ENCODE measurements at regions not wholly inside any gene's neighbourhood (a gene's known extent, or its start where the extent isn't known, plus 50 kb on each side); places are given as distances from the start of the nearest gene placed in this dataset.

- no peak for DNase-seq
Observed at GRCh38 chr2:160974803-160975202, 185.4 kb upstream of the TANK start.

GRCh38 chr2:160976797-160977196, 183.4 kb upstream of the TANK start:
- DNase-seq, result no peak

DNA sequence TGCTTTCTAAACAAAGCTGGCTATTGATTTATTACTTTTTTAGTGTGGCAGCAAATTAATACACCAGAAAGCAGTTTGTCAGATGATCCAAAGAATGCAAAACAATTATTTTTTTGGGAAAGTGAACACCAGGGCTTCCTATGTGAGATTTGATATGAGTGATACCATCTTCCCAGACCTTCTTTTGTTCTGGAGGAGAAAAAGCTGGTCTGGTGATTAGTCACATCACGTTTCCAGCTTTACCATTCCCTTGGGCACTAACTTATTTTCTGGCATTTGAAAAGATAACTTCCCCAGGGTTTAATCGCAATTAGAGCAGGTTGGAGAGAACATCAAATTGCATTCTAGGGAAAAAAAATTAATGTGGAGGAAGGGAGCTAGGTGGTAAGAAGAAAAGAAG, 182.9 kb upstream of the TANK start:
- no peak for DNase-seq

GRCh38 chr2:160977854-160978253, 182.4 kb upstream of the TANK start:
- DNase-seq, result no peak

- no peak for DNase-seq
Observed at GRCh38 chr2:160984426-160985077, 175.7 kb upstream of the TANK start.

GRCh38 chr2:160989778-160990177, 170.4 kb upstream of the TANK start:
- no peak for DNase-seq

- no peak for DNase-seq
Observed at GRCh38 chr2:160993654-160994061, 166.6 kb upstream of the TANK start.

DNA sequence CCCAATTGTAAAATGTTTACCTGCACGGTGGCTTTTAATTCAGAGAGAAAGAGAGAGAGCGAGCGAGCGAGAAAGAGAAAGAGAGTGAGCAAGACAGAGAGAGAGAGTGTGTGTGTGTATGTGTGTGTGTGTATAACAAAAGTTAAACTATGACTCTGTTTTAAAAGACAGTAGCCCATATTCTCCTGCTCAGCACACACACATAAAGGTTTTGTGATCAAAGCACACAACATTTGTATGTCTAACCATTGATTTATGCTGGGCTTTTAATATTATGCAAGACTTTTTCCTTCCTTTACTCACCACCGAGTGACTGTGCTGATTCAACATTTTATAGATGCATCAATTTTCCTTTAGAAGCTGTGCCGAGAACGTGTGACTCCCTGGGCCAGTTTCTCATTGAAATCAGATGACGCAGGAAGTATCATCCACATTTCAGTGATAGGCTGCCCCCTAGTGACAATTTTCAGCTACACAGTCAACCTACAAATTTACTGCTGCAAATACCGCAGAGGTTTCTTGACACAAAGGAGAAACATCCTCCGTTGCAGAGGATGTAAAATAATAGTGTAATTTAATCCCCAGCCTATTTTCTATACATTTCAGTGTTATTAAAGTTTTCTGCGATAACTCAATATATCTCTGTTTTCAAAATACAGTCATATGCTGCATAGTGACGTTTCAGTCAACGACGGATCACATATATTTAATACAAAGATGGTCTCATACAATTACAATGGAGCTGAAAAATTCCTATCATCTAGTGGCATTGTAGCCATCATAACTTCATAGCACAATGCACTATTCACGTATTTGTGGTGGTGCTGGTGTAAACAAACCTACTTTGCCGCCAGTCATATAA, 165.9 kb upstream of the TANK start:
- peak; percentile 26 to 64 for DNase-seq

GRCh38 chr2:160996584-160996983, 163.6 kb upstream of the TANK start:
- no peak for DNase-seq

- DNase-seq, result no peak
Observed at GRCh38 chr2:161004379-161004778, 155.8 kb upstream of the TANK start.

DNA sequence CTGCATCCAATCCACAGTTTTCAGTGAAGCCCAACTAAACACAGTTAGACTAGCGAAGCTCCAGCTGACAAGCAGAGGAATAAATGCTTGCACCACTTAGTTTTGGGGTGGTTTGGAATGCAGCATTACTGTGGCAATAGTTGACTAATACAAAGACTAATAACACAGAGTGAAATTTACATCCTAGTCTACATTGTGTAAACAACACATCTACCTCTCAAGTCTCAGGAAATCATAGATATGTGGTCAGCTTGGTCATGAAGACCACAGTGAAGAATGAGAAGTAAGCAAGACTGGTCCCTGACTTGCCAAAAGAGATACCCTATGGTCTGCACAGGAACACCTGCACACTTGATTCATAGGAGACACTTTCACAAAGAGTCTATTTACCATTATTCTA, 155.1 kb upstream of the TANK start:
- DNase-seq, result no peak

- DNase-seq, result no peak
Observed at GRCh38 chr2:161008311-161008710, 151.9 kb upstream of the TANK start.

DNA sequence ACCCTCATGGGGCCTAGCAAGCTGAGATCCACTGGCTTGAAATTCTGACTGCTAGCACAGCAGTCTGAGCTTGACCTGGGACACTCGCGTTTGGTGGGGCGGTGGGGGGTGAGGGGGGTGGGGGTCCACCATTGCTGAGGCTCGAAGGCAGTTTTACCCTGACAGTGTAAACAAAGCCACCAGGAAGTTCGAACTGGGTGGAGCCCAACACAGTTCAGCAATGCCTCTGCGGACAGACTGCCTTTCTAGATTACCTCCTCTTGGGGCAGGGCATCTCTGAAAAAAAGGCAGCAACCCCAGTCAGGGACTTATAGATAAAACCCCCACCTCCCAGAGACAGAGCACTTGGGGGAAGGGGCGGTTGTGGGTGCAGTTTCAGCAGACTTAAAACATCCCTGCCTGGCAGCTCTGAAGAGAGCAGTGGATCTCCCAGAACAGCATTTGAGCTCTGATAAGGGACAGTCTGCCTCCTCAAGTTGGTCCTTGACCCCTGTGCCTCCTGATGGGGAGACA, 149.7 kb upstream of the TANK start:
- DNase-seq, result no peak

DNA sequence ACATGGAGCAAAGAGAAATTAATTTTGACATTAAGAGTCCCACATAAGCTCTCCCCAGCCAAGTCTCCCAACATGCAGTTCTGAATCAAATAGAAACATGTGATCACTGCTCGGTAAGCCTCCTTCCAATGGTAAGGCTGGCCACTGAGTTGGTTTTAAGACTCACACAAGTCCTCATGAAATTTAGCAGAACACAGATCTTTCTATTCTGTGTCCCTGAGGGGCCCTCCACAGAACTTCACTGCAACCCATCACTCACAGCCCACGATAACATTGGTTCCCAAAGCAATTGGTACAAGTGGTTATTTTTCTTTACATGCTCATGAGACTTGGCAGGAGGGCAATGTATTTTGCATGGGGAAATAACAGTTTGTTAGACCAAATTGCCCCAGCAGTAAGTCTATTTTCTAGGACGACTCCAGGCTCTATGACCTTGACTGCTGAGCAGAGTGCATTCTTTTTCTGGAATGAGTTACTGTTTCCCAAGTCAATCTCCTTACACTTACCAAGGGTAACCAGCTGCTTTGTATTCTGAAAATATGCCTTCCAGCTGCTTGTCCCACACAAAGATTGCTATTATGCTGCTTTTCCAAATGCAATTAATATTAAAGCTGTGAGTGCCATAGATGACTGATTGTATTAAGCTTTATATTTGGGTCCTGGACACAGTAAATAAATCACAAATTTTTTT, 142.3 kb upstream of the TANK start:
- no peak for DNase-seq

- DNase-seq, result no peak
Observed at GRCh38 chr2:161019311-161019710, 140.9 kb upstream of the TANK start.

- no peak for DNase-seq
Observed at GRCh38 chr2:161020437-161020836, 139.8 kb upstream of the TANK start.

- DNase-seq, result no peak
Observed at GRCh38 chr2:161028581-161028980, 131.6 kb upstream of the TANK start.

DNA sequence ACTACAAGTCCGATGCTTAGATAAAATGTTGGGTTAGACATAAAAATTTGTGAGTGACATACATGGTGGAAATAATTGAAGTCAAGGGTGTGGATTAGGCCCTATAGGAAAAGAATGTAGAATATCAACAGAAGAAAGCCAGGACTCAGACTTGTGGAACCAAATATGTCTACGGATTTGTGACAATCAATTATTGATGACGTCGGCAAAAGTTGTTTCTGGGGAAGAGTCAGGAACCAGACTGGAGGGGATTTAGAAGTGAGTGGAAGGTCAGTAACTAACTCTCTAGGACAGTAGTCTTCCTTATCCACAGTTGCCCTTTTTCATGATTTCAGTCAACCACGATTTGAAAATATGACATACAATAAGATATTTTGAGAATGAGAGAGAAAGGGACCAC, 130.9 kb upstream of the TANK start:
- no peak for DNase-seq

- no peak for DNase-seq
Observed at GRCh38 chr2:161030260-161031063, 129.8 kb upstream of the TANK start.

- no peak for DNase-seq
Observed at GRCh38 chr2:161031511-161031910, 128.7 kb upstream of the TANK start.

DNA sequence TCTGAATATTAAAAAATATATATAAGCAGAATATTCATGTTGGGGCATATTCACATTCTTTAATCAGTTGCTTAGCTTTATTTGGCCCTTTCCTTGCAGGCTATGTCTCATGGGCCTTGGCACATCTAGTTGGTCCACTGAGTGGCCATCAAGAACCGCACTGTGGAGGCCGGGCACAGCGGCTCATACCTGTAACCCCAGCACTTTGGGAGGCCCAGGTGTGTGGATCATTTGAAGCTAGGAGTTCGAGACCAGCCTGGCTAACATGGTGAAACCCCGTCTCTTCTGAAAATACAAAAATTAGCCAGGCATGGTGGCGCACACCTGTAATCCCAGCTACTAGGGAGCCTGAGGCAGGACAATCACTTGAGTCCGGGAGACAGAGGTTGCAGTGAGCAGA, 127.6 kb upstream of the TANK start:
- DNase-seq, result no peak

DNA sequence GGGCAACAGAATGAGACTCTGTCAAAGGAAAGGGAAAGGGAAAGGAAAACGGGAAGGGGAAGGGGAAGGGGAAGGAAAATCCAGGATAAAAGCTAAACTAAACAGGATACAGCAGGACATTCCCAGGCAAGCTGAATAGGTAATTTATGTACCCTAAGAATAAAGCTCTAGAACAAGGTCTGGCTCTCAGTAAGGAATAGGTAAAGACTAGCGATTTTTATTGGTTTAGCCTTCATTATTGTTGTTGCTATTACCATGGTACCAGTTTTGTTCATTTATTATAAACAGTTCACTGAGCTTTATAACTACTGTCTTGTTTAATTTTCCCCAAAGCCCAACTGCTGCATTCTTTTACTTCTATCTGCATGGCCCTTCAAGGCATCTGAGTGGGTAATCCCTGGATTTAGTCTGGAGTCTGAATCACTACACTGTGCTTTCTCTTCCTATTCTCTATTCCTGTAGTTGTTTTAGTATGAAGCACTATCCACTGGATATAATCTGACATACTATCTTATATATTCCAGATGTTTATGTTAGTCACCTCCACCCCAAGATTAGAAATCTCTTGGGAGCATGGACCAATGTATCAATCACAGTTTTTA, 127.1 kb upstream of the TANK start:
- no peak for DNase-seq

Measured in NCI-H1930 (cell line).